Right lobe of liver (tissue), 4 donors: ENCODE measurements at regions not wholly inside any gene's neighbourhood (a gene's known extent, or its start where the extent isn't known, plus 50 kb on each side); places are given as distances from the start of the nearest gene placed in this dataset.

Experiments
- CTCF ChIP-seq, 4 donors: fragments of 200-600 bp in 3 of 4; fragments of 450-650 bp in 1 of 4; IDR thresholded peaks; one replicate each; pipeline versions ENCODE4 v1.5.1 to v1.8.0; 2016 to 2022; ENCODE audit warnings: antibody characterized with exemption in 4 of 4, mild to moderate bottlenecking in 2 of 4
- POLR2A ChIP-seq: fragments of 450-650 bp; IDR thresholded peaks from one replicate; pipeline ENCODE4 v1.6.1; 2017; ENCODE audit warnings: antibody characterized with exemption, mild to moderate bottlenecking
- donor health status: DM: no; HTN: no; CAD: no.
- donor health status: DM: no; HTN: no; CAD: no.
- donor health status: DM: no; HTN: yes; CAD: no.

- TF ChIP-seq CTCF (IDR thresholded peaks at IDR 0.05) (no peak), POLR2A (no peak)
Observed at GRCh38 chr10:14459665-14460064, 128.9 kb upstream of the FRMD4A start.
